RWPE1 (cell line): ENCODE measurements at regions not wholly inside any gene's neighbourhood (a gene's known extent, or its start where the extent isn't known, plus 50 kb on each side); places are given as distances from the start of the nearest gene placed in this dataset.

ENCODE experiments used
- CTCF ChIA-PET: fragments of 350-600 bp; sonication (Branson Sonifier 250); formaldehyde crosslinking; extraction: SDS; loops from one replicate; lab custom pipeline; 2021; lab: Yijun Ruan, JAX
- POLR2A ChIA-PET: fragments of 400-600 bp; formaldehyde crosslinking; extraction: SDS; loops from one replicate; lab custom pipeline; 2020; ENCODE audit warnings: antibody characterized with exemption; ENCODE audit not compliant: low non-redundant PET; lab: Yijun Ruan, JAX
- DNase-seq: peaks from one replicate; pipeline ENCODE4 v3.0.0; 2012; ENCODE audit warnings: low spot score
- H3K27ac ChIP-seq: fragments of 450-650 bp; 2 replicates; pipeline ENCODE4 v1.5.1; 2017
- TF ChIP-seq, protein P1 (sequence below): fragments of 450-650 bp; conservative IDR thresholded peaks from 2 replicates; pipeline ENCODE4 v1.5.1; 2017; ENCODE audit warnings: low read depth, mild to moderate bottlenecking

DNA sequence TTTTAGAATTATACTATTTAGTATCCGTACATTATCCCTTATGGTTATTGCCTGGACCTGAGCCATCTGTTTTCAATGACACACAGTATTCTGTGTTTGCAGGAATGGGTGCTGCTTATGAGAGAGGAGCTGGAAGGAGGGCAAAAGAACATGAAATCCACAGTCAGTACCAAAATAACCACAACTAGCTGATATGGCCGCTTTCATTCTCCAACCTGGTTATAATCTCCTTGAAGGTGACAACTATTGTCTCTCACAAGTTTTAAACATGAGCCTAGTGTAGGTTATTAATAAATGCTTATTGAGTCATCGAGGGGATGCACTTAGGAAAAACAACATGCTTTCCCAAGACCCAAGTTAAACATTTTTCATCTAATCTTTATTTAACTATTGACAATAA, 356.6 kb downstream of the BMP2 start:
- no peak for DNase-seq
- TF ChIP-seq, protein P1, sequence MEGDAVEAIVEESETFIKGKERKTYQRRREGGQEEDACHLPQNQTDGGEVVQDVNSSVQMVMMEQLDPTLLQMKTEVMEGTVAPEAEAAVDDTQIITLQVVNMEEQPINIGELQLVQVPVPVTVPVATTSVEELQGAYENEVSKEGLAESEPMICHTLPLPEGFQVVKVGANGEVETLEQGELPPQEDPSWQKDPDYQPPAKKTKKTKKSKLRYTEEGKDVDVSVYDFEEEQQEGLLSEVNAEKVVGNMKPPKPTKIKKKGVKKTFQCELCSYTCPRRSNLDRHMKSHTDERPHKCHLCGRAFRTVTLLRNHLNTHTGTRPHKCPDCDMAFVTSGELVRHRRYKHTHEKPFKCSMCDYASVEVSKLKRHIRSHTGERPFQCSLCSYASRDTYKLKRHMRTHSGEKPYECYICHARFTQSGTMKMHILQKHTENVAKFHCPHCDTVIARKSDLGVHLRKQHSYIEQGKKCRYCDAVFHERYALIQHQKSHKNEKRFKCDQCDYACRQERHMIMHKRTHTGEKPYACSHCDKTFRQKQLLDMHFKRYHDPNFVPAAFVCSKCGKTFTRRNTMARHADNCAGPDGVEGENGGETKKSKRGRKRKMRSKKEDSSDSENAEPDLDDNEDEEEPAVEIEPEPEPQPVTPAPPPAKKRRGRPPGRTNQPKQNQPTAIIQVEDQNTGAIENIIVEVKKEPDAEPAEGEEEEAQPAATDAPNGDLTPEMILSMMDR: no peak
- ChIA-PET CTCF (interaction anchor here (1.9 kb wide), 1 partner anchor 10 kb away, joined by 6 read pairs; no protein-coding TSS in a partner anchor), POLR2A (no interaction called here)
- H3K27ac ChIP-seq: no peak overlapping the region

DNA sequence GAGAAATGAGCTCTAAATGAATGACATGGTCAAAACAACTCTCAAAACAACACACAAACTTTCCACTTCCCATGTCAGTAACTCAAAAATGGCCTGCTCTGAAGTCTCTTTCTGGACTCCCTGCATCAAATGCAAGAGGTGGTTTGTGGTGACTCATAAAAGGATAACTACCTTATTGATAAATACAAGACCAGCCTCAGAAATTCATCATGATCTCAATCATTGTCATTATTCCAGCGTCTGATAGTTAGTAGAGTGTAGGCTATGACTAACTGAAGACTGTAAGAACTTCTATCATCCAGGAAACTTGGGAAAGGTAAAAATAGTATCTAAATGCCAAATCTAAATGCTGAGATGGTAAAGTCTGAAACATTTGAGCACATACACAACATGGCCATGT, 369.4 kb downstream of the BMP2 start:
- H3K27ac ChIP-seq: no peak overlapping the region
- ChIA-PET CTCF (interaction anchor here (1.0 kb wide), 1 partner anchor 722 kb away, joined by 3 read pairs; no protein-coding TSS in a partner anchor), POLR2A (no interaction called here)
- TF ChIP-seq, protein P1: no peak
- DNase-seq: no peak

DNA sequence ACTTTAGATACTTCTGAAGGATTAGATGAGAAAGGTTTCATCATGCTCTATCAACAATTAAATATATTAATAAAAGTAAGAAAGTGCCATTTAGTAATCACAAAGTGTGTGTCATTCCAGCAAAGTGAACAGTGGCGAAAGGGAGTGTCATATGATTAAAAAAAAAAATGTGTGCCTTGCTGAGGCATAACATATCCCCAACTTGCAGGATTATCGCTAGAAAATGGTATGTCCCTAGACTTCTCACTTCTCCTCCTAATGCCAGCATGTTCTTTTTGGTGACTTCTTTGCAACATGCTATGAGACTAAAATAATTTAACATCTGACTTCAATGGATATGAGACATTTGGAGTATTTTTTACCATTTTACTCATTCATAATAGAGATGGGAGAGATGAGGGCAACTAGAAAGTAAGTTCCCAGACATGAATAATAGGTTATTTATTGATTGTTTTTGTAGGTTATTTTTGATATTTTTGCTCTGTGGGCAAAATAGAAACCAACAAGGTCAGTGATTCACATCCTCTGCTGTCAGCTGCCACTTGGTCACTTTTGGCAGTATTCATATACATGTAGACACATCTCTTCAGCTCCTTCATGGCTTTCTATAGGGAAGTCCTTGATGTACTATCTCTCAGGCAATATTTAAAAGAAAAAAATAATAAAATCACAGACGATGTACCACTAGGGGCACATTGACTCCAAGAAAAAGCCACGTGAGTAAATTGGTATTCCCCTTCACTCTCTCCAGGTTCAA, 370.1 kb downstream of the BMP2 start:
- no peak overlapping the region for H3K27ac ChIP-seq
- no peak for DNase-seq
- ChIA-PET POLR2A (no interaction called here), CTCF (interaction anchor here (0.6 kb wide), 1 partner anchor 8 kb away, joined by 6 read pairs; no protein-coding TSS in a partner anchor)
- TF ChIP-seq, protein P1: no peak

DNA sequence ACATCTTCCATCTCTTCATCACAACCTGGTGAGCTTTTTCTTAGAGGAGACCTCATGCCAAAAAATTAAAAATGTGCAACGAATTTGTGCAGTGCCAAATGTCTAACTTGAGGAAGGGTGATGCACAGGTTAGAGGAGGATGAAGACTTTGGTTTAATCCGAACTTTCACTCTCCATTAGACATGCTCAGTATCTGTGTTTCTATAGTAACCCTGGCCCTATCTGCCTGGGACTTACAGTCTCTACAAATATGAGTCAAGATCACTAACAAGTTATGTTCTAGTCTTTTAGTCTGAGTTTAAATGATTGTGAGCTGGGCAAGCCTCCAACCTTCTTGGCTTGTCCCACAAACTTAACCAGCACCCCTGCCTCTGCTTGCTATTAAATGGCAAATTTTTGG, 377.0 kb downstream of the BMP2 start:
- POLR2A ChIA-PET: no interaction called here
- no peak for DNase-seq
- TF ChIP-seq, protein P1: no peak
- CTCF ChIA-PET: no interaction called here
- H3K27ac ChIP-seq: no peak overlapping the region

DNA sequence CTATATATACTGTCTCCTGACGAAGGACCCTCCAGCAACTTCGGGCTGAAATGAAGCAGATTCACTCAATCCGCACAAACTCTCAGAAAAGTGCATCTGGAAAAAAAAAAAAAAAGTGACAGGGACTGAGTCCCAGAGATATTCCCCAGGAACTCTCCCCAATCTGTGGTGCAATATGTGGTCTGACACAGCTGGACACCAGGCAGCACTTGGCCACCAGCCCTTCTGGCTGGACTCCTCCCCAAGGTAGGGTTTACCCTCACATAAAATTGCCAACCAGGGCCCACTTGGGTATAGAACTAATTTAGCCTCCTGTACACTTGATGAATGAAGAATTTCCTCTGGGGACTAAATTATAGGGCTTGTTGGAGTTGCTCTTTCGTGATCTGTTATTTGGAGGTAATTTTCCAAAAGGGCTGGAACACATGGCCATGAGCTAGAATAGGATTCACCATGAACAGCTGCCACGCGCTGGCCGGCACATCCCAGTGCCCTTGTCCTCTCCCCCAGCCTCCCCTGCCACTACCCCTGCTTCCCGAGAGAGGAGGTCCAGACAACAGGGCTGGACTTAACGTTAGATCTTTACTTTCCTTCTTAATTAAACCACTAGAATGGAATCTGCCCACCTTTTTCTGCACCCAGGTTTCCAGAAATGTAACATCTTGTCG, 379.2 kb downstream of the BMP2 start:
- CTCF ChIA-PET: no interaction called here
- TF ChIP-seq, protein P1: no peak
- POLR2A ChIA-PET: no interaction called here
- H3K27ac ChIP-seq: no peak overlapping the region
- no peak for DNase-seq

DNA sequence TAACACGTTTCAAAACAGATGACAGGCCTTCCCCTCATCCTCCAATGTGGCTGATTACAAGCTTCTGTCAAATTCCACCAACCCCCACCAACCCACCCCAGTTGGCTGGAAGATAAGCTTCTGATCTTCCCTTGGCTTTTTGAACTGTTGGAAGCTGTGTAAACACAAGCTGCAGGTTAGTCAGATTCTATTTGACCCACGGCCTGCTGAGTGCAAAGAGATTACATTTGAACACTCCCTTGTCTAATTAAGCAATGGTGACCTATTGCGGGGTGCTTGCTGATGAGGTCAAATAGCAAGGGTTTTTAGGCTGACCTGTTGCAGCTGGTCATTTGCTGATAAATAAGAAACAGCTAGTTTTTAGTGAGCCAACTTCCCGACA, 379.7 kb downstream of the BMP2 start:
- TF ChIP-seq, protein P1: no peak
- ChIA-PET CTCF (no interaction called here), POLR2A (no interaction called here)
- DNase-seq: no peak
- H3K27ac ChIP-seq: no peak overlapping the region
